SK-N-SH (cell line): ENCODE measurements at regions not wholly inside any gene's neighbourhood (a gene's known extent, or its start where the extent isn't known, plus 50 kb on each side); places are given as distances from the start of the nearest gene placed in this dataset.

Experiments used
- CTCF ChIA-PET: fragments of 300-600, 350-600 bp; formaldehyde crosslinking; extraction: SDS; loops from one replicate; lab custom pipeline; 2021; lab: Yijun Ruan, JAX
- POLR2A ChIA-PET: fragments of 350-600 bp; sonication (Branson Sonifier 250); formaldehyde crosslinking; extraction: SDS; loops from one replicate; lab custom pipeline; 2020; ENCODE audit warnings: antibody characterized with exemption, inconsistent platforms; lab: Yijun Ruan, JAX
- DNase-seq: peaks from one replicate; pipeline ENCODE4 v3.0.0; 2012
- H2AFZ ChIP-seq: fragments of 200-600 bp; sonication (generic); 2 replicates; pipeline ENCODE4 v1.8.1; 2016; ENCODE audit warnings: antibody characterized with exemption, mild to moderate bottlenecking, low read depth
- H3F3A ChIP-seq: fragments of 200-600 bp; sonication (generic); replicated peaks from 2 replicates; pipeline ENCODE3; 2016; ENCODE audit warnings: antibody characterized with exemption, mild to moderate bottlenecking; ENCODE audit not compliant: insufficient read depth
- H3K27ac ChIP-seq, 2 experiments: fragments of 200-500 bp in 1 of 2; fragments of 200-600 bp in 1 of 2; sonication (Bioruptor generic) in 1 of 2; sonication (generic), shearing (Covaris generic) in 1 of 2; 2 replicates each; pipeline versions ENCODE4 v1.5.1 to v1.6.1; 2014 to 2016; ENCODE audit warnings: low read depth in 2 of 2, inconsistent platforms in 1 of 2, low read length in 1 of 2, mild to moderate bottlenecking in 1 of 2, mixed read lengths in 1 of 2
- H3K27me3 ChIP-seq: fragments of 200-600 bp; sonication (generic), shearing (Covaris generic); 2 replicates; pipeline ENCODE4 v1.6.1; 2016; ENCODE audit warnings: mixed run types; ENCODE audit not compliant: insufficient read depth
- H3K36me3 ChIP-seq, 2 experiments: fragments of 200-500 bp in 1 of 2; fragments of 200-600 bp in 1 of 2; sonication (Bioruptor generic) in 1 of 2; sonication (generic) in 1 of 2; replicated peaks in 1 of 2; 2 replicates each; pipeline versions ENCODE3 to v1.5.1; 2014 to 2016; ENCODE audit warnings: low read length in 1 of 2, mild to moderate bottlenecking in 1 of 2; ENCODE audit not compliant: insufficient read depth in 2 of 2, control insufficient read depth in 1 of 2
- H3K4me1 ChIP-seq, 2 experiments: fragments of 200-500 bp in 1 of 2; fragments of 200-600 bp in 1 of 2; sonication (Bioruptor generic) in 1 of 2; sonication (generic), shearing (Covaris generic) in 1 of 2; 2 replicates each; pipeline versions ENCODE4 v1.5.1 to v1.6.1; 2014 to 2016; ENCODE audit warnings: low read depth in 1 of 2, low read length in 1 of 2, mixed run types in 1 of 2; ENCODE audit not compliant: insufficient read depth in 2 of 2, control insufficient read depth in 1 of 2
- H3K4me2 ChIP-seq: fragments of 200-600 bp; sonication (generic), shearing (Covaris generic); 2 replicates; pipeline ENCODE4 v1.6.1; 2017; ENCODE audit warnings: mixed run types
- H3K4me3 ChIP-seq, 2 experiments: fragments of 200-500 bp in 1 of 2; fragments of 200-600 bp in 1 of 2; sonication (Bioruptor generic) in 1 of 2; sonication (generic), shearing (Covaris generic) in 1 of 2; 2 replicates each; pipeline versions ENCODE4 v1.5.1 to v1.8.1; 2014 to 2016; ENCODE audit warnings: low read depth in 2 of 2, inconsistent platforms in 1 of 2, low read length in 1 of 2, mild to moderate bottlenecking in 1 of 2, mixed read lengths in 1 of 2, moderate library complexity in 1 of 2
- H3K79me2 ChIP-seq: fragments of 200-600 bp; sonication (generic); 2 replicates; pipeline ENCODE4 v1.8.1; 2017; ENCODE audit warnings: mild to moderate bottlenecking; ENCODE audit not compliant: insufficient read depth
- H3K9ac ChIP-seq: fragments of 200-600 bp; sonication (generic); 2 replicates; pipeline ENCODE4 v1.6.1; 2017; ENCODE audit warnings: mixed run types
- H3K9me2 ChIP-seq: fragments of 200-600 bp; sonication (generic); 2 replicates; pipeline ENCODE4 v1.6.1; 2017; ENCODE audit warnings: mixed run types
- H3K9me3 ChIP-seq: fragments of 200-600 bp; sonication (generic); 2 replicates; pipeline ENCODE4 v1.6.1; 2017; ENCODE audit warnings: mixed run types, mild to moderate bottlenecking, moderate library complexity
- H4K20me1 ChIP-seq: fragments of 200-600 bp; sonication (generic); 2 replicates; pipeline ENCODE4 v1.6.1; 2017; ENCODE audit warnings: mild to moderate bottlenecking, mixed run types; ENCODE audit not compliant: insufficient read depth
- CTCF ChIP-seq: fragments of 200-600 bp; sonication (generic); IDR thresholded peaks from 2 replicates; pipeline ENCODE4 v1.6.1; 2017; ENCODE audit warnings: antibody characterized with exemption, mild to moderate bottlenecking, moderate library complexity
- FOXM1 ChIP-seq: IDR thresholded peaks from 2 replicates; pipeline ENCODE4 v1.4.0; 2012; ENCODE audit warnings: low read depth, mild to moderate bottlenecking
- NFIC ChIP-seq: IDR thresholded peaks from 2 replicates; pipeline ENCODE4 v1.4.0; 2012; ENCODE audit warnings: borderline replicate concordance
- RAD21 ChIP-seq: IDR thresholded peaks from 2 replicates; pipeline ENCODE4 v1.6.1; 2012; ENCODE audit warnings: mild to moderate bottlenecking, low read length
- RCOR1 ChIP-seq: fragments of 150-350 bp; IDR thresholded peaks from 2 replicates; pipeline ENCODE4 v1.6.1; 2017; ENCODE audit warnings: antibody characterized with exemption, low read length
- USF1 ChIP-seq: IDR thresholded peaks from 2 replicates; pipeline ENCODE4 v1.4.0; 2012; ENCODE audit warnings: low read depth, borderline replicate concordance
- WGBS: methylation state at CpG from one replicate; pipeline ENCODE4 v1.1.6; 2017; ENCODE audit warnings: low lambda C conversion rate; 5-methylcytosine and 5-hydroxymethylcytosine counted together
- TF ChIP-seq, protein P1 (sequence below): IDR thresholded peaks from 2 replicates; pipeline ENCODE4 v1.4.0; 2012; ENCODE audit warnings: low read depth, borderline replicate concordance

DNA sequence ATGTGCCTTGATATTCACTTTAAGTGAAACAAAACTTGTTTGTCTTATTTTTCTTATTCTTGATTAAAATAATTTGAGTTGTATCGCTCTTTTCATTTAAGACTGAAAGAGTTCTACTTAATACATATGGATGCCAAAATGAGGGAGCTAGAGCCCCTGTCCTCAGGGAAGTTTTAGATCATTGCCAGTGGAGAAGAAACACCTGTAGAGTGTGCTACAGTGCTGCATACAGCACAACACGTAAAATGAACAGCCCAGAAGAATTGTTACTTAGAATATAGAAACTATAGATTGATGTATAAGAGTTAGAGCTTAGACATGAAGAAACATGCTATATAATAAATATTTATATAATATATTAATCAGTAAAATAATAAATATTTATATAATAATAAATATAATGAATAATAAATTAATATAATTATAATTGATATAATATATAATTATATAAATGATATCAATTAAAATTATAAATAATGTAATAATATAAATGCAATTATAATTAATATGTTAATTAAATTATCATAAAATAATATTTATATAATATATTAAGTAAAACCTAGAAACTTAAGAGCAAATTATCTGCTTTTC is 1234.7 kb downstream of the ROBO2 start:
- no peak overlapping the region for H3K4me2 ChIP-seq
- TF ChIP-seq RAD21 (peak; percentile 32; the same call in 1 of the 2 replicates), NFIC (no peak)
- TF ChIP-seq, all 33 proteins: peak for 1
- CTCF ChIA-PET = interaction anchor here (0.9 to 1.3 kb wide), 2 partner anchors 13 to 19 kb away, joined by 3 to 5 read pairs; no protein-coding TSS in a partner anchor
- H3K27me3 ChIP-seq = no peaks in the 10 kb centered on the region
- WGBS = 67% methylated on average over 2 of the region's 2 CpGs
- H3K4me1 ChIP-seq = no peaks in the 10 kb centered on the region
- DNase-seq = no peak
- H3F3A ChIP-seq = no peaks in the 10 kb centered on the region
- H2AFZ ChIP-seq = no peak overlapping the region
- H3K79me2 ChIP-seq = no peaks in the 10 kb centered on the region; the same call in 1 of the 2 replicates
- no peaks in the 10 kb centered on the region for H3K36me3 ChIP-seq
- H3K4me3 ChIP-seq = no peak overlapping the region
- H3K9ac ChIP-seq = no peak overlapping the region
- H3K9me2 ChIP-seq = no peaks in the 10 kb centered on the region
- POLR2A ChIA-PET = no interaction called here
- no peaks in the 10 kb centered on the region for H4K20me1 ChIP-seq
- H3K27ac ChIP-seq = no peak overlapping the region
- H3K9me3 ChIP-seq = no peaks in the 10 kb centered on the region

DNA sequence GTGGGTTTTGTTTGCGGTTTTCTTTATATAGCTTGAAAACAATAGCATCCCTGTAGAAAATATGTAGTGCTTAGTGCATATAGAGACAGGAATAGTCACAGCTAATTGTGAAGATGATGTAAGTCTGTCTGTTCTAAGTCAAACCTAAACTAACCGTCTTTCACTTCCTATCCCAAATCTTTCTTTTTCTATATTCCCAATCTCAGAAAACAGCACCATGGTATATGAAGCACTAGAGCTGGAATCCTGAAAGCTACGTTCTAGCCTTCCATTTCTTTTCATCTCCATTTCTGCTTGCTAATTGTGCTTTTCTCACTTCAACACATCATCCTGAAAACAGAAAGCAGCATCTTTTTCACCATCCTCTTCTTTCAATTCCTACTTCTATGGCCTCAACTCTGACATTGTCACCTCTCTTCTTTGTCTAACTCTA is 1235.5 kb downstream of the ROBO2 start:
- 61% methylated on average over 3 of the region's 3 CpGs for WGBS
- Histone ChIP-seq H3K9me3 (no peaks in the 10 kb centered on the region), H3K9me2 (no peaks in the 10 kb centered on the region), H3K4me1 (no peaks in the 10 kb centered on the region), H3K79me2 (no peaks in the 10 kb centered on the region), H3K36me3 (no peaks in the 10 kb centered on the region), H3K9ac (no peak overlapping the region), H2AFZ (no peak overlapping the region), H3K4me3 (no peak overlapping the region), H3K27me3 (no peaks in the 10 kb centered on the region), H3F3A (no peaks in the 10 kb centered on the region), H4K20me1 (no peaks in the 10 kb centered on the region), H3K4me2 (no peak overlapping the region), H3K27ac (no peak overlapping the region)
- ChIA-PET CTCF (interaction anchor here (0.9 to 1.7 kb wide), 2 partner anchors 8 to 20 kb away, joined by 3 to 4 read pairs; no protein-coding TSS in a partner anchor), POLR2A (no interaction called here)
- no peak for DNase-seq
- no peak for TF ChIP-seq NFIC
- TF ChIP-seq CTCF = no peak

- no peaks in the 10 kb centered on the region for H3F3A ChIP-seq
- no peaks in the 10 kb centered on the region for H3K9me3 ChIP-seq
- no peaks in the 10 kb centered on the region for H3K79me2 ChIP-seq
- no peak overlapping the region for H3K4me2 ChIP-seq
- H3K4me3 ChIP-seq = no peak overlapping the region
- no peak for DNase-seq
- no peaks in the 10 kb centered on the region for H3K9me2 ChIP-seq
- POLR2A ChIA-PET = no interaction called here
- H3K36me3 ChIP-seq = no peaks in the 10 kb centered on the region
- H3K27me3 ChIP-seq = no peaks in the 10 kb centered on the region
- TF ChIP-seq RCOR1 = no peak
- no peak for TF ChIP-seq FOXM1
- TF ChIP-seq USF1 = no peak
- TF ChIP-seq RAD21 = no peak
- TF ChIP-seq, protein P1, sequence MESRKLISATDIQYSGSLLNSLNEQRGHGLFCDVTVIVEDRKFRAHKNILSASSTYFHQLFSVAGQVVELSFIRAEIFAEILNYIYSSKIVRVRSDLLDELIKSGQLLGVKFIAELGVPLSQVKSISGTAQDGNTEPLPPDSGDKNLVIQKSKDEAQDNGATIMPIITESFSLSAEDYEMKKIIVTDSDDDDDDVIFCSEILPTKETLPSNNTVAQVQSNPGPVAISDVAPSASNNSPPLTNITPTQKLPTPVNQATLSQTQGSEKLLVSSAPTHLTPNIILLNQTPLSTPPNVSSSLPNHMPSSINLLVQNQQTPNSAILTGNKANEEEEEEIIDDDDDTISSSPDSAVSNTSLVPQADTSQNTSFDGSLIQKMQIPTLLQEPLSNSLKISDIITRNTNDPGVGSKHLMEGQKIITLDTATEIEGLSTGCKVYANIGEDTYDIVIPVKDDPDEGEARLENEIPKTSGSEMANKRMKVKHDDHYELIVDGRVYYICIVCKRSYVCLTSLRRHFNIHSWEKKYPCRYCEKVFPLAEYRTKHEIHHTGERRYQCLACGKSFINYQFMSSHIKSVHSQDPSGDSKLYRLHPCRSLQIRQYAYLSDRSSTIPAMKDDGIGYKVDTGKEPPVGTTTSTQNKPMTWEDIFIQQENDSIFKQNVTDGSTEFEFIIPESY = no peak
- no peak overlapping the region for H2AFZ ChIP-seq
- H4K20me1 ChIP-seq = no peaks in the 10 kb centered on the region
- H3K27ac ChIP-seq = no peak overlapping the region
- WGBS = 86% methylated on average over 2 of the region's 2 CpGs
- CTCF ChIA-PET = no interaction called here
- no peak overlapping the region for H3K9ac ChIP-seq
- no peaks in the 10 kb centered on the region for H3K4me1 ChIP-seq
These were observed 1237.3 kb downstream of the ROBO2 start for GRCh38 chr3:78277220-78277619.
